GM21381 (cell line): ENCODE measurements at regions not wholly inside any gene's neighbourhood (a gene's known extent, or its start where the extent isn't known, plus 50 kb on each side); places are given as distances from the start of the nearest gene placed in this dataset.

ENCODE experiments used
- ATAC-seq: cut with Tn5 transposase; IDR thresholded peaks from one replicate; pipeline ENCODE4 v1.9.1; 2021; ENCODE audit warnings: mild to moderate bottlenecking, moderate library complexity; ENCODE audit not compliant: unreplicated experiment

- no peak for ATAC-seq
These were observed 560.1 kb upstream of the TBX3 start for GRCh38 chr12:115243933-115244628.

- ATAC-seq: no peak
These were observed 556.3 kb upstream of the TBX3 start for GRCh38 chr12:115240251-115240650.

GRCh38 chr12:115235880-115236279, 551.9 kb upstream of the TBX3 start:
- no peak for ATAC-seq

- no peak for ATAC-seq
These were observed 550.0 kb upstream of the TBX3 start for GRCh38 chr12:115233891-115234543.

- no peak for ATAC-seq
These were observed 548.6 kb upstream of the TBX3 start for GRCh38 chr12:115232455-115233156.

GRCh38 chr12:115230606-115231005, 546.6 kb upstream of the TBX3 start:
- ATAC-seq: no peak

- no peak for ATAC-seq
These were observed 545.5 kb upstream of the TBX3 start for GRCh38 chr12:115229517-115229916.

- no peak for ATAC-seq
These were observed 544.5 kb upstream of the TBX3 start for GRCh38 chr12:115228434-115228833.

- ATAC-seq: no peak
These were observed 543.2 kb upstream of the TBX3 start for GRCh38 chr12:115227137-115227615.

GRCh38 chr12:115225845-115226244, 541.9 kb upstream of the TBX3 start:
- no peak for ATAC-seq

- no peak for ATAC-seq
These were observed 540.0 kb upstream of the TBX3 start for GRCh38 chr12:115223991-115224390.

- ATAC-seq: no peak
These were observed 539.3 kb upstream of the TBX3 start for GRCh38 chr12:115223322-115223721.

GRCh38 chr12:115222220-115222619, 538.2 kb upstream of the TBX3 start:
- ATAC-seq: no peak

GRCh38 chr12:115216301-115216700, 532.3 kb upstream of the TBX3 start:
- ATAC-seq: no peak

- no peak for ATAC-seq
These were observed 531.6 kb upstream of the TBX3 start for GRCh38 chr12:115215544-115215943.

- ATAC-seq: no peak
These were observed 529.6 kb upstream of the TBX3 start for GRCh38 chr12:115213538-115214016.

- ATAC-seq: no peak
These were observed 529.1 kb upstream of the TBX3 start for GRCh38 chr12:115213118-115213517.

GRCh38 chr12:115212356-115212755, 528.4 kb upstream of the TBX3 start:
- ATAC-seq: no peak

GRCh38 chr12:115210533-115211252, 526.7 kb upstream of the TBX3 start:
- no peak for ATAC-seq

- ATAC-seq: no peak
These were observed 525.3 kb upstream of the TBX3 start for GRCh38 chr12:115209230-115209629.

GRCh38 chr12:115208098-115208497, 524.1 kb upstream of the TBX3 start:
- ATAC-seq: no peak
